ENCODE measurements at regions not wholly inside any gene's neighbourhood (a gene's known extent, or its start where the extent isn't known, plus 50 kb on each side); places are given as distances from the start of the nearest gene placed in this dataset.

DNA sequence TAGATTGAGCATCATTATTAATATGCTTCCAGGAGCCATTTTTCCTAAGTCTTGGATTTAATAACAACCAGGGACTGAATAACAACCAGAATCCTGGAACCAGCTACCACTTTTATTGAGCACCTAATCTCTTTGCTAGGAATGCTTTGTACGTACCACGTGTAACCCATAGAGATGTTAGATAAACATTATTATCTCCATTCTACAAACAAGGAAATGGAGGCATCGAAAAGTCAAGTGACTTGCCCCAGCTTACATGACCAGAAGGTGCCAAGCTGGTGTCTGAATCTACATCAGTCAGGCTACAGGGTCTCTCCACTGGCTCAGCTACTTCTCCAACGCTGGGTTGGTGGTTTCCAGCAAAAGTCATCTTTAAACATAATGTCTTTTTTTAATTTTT is 256.1 kb upstream of the ANKRD55 start:
- H3K79me2 ChIP-seq (ENCODE audit: insufficient read depth, low read length) = no peaks in the 10 kb centered on the region
- FAIRE-seq = no peak
- 38% methylated on average over 4 of the region's 4 CpGs for WGBS (ENCODE audit: low lambda C conversion rate)
- H3K27me3 ChIP-seq (ENCODE audit: control insufficient read depth in 1 of 2, insufficient read depth in 2 of 2, low read length in 2 of 2) = no peaks in the 10 kb centered on the region
- in situ Hi-C loops (cut with HindIII; ENCODE audit: extremely low pct_ligation_motif_present, low pct_unique_long_range_greater_than_20kb) = loop anchor here (10.0 to 25.0 kb wide), 2 partner anchors 134 to 348 kb away; no protein-coding TSS in a partner anchor
- intact Hi-C loops (cut with micrococcal nuclease; ENCODE audit: unreplicated experiment) = loop anchor here (10.0 kb wide), 1 partner anchor 186 kb away; no protein-coding TSS in a partner anchor
- no peak for ATAC-seq
- no TSS peak for BruUV-seq (replicated peaks)
- H3K4me2 ChIP-seq (ENCODE audit: low read depth, low read length) = no peak overlapping the region
- no peaks in the 10 kb centered on the region for H3K36me3 ChIP-seq (replicated peaks in 1 of 2; ENCODE audit: control insufficient read depth in 1 of 2, insufficient read depth in 2 of 2, low read length in 2 of 2)
- no peak for DNase-seq (ENCODE audit: low spot score)
- no peaks in the 10 kb centered on the region for H4K20me1 ChIP-seq (ENCODE audit: insufficient read depth, low read length)
- ChIA-PET POLR2A (interaction anchor here (2.0 kb wide), 1 partner anchor 9 kb away, joined by 5 read pairs; no protein-coding TSS in a partner anchor), CTCF (ENCODE audit: low intra/inter-chr PET ratio, low total read pairs) (no interaction called here)
- H3K9ac ChIP-seq (ENCODE audit: insufficient read depth, low read depth, low read length) = no peak overlapping the region
- no peak overlapping the region for H2AFZ ChIP-seq (ENCODE audit: low read length)
- no peak overlapping the region for H3K4me3 ChIP-seq (replicated peaks in 1 of 3; ENCODE audit: insufficient read depth in 1 of 3, low read depth in 2 of 3, low read length in 3 of 3)
- H3K9me3 ChIP-seq (ENCODE audit: low read length) = peaks cover 9% of the 10 kb centered on the region; the same call in 1 of the 2 replicates
- peaks cover 38% of the 10 kb centered on the region for H3K4me1 ChIP-seq (ENCODE audit: insufficient read depth, low read length)
- no peak overlapping the region for H3K27ac ChIP-seq (ENCODE audit: extremely low read length, insufficient read depth, low read length)
- TF ChIP-seq, protein P1, sequence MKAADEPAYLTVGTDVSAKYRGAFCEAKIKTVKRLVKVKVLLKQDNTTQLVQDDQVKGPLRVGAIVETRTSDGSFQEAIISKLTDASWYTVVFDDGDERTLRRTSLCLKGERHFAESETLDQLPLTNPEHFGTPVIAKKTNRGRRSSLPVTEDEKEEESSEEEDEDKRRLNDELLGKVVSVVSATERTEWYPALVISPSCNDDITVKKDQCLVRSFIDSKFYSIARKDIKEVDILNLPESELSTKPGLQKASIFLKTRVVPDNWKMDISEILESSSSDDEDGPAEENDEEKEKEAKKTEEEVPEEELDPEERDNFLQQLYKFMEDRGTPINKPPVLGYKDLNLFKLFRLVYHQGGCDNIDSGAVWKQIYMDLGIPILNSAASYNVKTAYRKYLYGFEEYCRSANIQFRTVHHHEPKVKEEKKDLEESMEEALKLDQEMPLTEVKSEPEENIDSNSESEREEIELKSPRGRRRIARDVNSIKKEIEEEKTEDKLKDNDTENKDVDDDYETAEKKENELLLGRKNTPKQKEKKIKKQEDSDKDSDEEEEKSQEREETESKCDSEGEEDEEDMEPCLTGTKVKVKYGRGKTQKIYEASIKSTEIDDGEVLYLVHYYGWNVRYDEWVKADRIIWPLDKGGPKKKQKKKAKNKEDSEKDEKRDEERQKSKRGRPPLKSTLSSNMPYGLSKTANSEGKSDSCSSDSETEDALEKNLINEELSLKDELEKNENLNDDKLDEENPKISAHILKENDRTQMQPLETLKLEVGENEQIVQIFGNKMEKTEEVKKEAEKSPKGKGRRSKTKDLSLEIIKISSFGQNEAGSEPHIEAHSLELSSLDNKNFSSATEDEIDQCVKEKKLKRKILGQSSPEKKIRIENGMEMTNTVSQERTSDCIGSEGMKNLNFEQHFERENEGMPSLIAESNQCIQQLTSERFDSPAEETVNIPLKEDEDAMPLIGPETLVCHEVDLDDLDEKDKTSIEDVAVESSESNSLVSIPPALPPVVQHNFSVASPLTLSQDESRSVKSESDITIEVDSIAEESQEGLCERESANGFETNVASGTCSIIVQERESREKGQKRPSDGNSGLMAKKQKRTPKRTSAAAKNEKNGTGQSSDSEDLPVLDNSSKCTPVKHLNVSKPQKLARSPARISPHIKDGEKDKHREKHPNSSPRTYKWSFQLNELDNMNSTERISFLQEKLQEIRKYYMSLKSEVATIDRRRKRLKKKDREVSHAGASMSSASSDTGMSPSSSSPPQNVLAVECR (CRISPR knock-in tag; IDR thresholded peaks at IDR 0.05; ENCODE audit: borderline replicate concordance) = no peak
- TF ChIP-seq, protein P2, sequence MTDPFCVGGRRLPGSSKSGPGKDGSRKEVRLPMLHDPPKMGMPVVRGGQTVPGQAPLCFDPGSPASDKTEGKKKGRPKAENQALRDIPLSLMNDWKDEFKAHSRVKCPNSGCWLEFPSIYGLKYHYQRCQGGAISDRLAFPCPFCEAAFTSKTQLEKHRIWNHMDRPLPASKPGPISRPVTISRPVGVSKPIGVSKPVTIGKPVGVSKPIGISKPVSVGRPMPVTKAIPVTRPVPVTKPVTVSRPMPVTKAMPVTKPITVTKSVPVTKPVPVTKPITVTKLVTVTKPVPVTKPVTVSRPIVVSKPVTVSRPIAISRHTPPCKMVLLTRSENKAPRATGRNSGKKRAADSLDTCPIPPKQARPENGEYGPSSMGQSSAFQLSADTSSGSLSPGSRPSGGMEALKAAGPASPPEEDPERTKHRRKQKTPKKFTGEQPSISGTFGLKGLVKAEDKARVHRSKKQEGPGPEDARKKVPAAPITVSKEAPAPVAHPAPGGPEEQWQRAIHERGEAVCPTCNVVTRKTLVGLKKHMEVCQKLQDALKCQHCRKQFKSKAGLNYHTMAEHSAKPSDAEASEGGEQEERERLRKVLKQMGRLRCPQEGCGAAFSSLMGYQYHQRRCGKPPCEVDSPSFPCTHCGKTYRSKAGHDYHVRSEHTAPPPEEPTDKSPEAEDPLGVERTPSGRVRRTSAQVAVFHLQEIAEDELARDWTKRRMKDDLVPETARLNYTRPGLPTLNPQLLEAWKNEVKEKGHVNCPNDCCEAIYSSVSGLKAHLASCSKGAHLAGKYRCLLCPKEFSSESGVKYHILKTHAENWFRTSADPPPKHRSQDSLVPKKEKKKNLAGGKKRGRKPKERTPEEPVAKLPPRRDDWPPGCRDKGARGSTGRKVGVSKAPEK (CRISPR knock-in tag; IDR thresholded peaks at IDR 0.05; ENCODE audit: borderline replicate concordance) = no peak
- TF ChIP-seq ZNF136 (CRISPR knock-in tag; IDR thresholded peaks at IDR 0.05; ENCODE audit: low read depth) (no peak), ZZZ3 (CRISPR knock-in tag; IDR thresholded peaks at IDR 0.05; ENCODE audit: borderline replicate concordance) (no peak), RARG (CRISPR knock-in tag; IDR thresholded peaks at IDR 0.05; ENCODE audit: low read depth) (no peak), SETDB1 (CRISPR knock-in tag; IDR thresholded peaks at IDR 0.05; ENCODE audit: borderline replicate concordance) (no peak), GTF2F1 (IDR thresholded peaks at IDR 0.05; ENCODE audit: low read length) (no peak), YEATS2 (CRISPR knock-in tag; IDR thresholded peaks at IDR 0.05; ENCODE audit: borderline replicate concordance) (no peak), ZNF225 (CRISPR knock-in tag; IDR thresholded peaks at IDR 0.05) (no peak), ZNF329 (CRISPR knock-in tag; IDR thresholded peaks at IDR 0.05; ENCODE audit: low read depth) (no peak), ZSCAN31 (CRISPR knock-in tag; IDR thresholded peaks at IDR 0.05; ENCODE audit: low read depth) (no peak), ZNF737 (CRISPR knock-in tag; IDR thresholded peaks at IDR 0.05; ENCODE audit: borderline replicate concordance) (no peak)
- TF ChIP-seq, protein P3, sequence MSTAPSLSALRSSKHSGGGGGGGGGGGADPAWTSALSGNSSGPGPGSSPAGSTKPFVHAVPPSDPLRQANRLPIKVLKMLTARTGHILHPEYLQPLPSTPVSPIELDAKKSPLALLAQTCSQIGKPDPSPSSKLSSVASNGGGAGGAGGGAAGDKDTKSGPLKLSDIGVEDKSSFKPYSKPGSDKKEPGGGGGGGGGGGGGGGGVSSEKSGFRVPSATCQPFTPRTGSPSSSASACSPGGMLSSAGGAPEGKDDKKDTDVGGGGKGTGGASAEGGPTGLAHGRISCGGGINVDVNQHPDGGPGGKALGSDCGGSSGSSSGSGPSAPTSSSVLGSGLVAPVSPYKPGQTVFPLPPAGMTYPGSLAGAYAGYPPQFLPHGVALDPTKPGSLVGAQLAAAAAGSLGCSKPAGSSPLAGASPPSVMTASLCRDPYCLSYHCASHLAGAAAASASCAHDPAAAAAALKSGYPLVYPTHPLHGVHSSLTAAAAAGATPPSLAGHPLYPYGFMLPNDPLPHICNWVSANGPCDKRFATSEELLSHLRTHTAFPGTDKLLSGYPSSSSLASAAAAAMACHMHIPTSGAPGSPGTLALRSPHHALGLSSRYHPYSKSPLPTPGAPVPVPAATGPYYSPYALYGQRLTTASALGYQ (CRISPR knock-in tag; IDR thresholded peaks at IDR 0.05) = no peak
- TF ChIP-seq, protein P4, sequence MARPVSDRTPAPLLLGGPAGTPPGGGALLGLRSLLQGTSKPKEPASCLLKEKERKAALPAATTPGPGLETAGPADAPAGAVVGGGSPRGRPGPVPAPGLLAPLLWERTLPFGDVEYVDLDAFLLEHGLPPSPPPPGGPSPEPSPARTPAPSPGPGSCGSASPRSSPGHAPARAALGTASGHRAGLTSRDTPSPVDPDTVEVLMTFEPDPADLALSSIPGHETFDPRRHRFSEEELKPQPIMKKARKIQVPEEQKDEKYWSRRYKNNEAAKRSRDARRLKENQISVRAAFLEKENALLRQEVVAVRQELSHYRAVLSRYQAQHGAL (CRISPR knock-in tag; IDR thresholded peaks at IDR 0.05; ENCODE audit: not compliant biosample characterization) = no peak
- TF ChIP-seq, protein P5, sequence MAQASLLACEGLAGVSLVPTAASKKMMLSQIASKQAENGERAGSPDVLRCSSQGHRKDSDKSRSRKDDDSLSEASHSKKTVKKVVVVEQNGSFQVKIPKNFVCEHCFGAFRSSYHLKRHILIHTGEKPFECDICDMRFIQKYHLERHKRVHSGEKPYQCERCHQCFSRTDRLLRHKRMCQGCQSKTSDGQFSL (CRISPR knock-in tag; IDR thresholded peaks at IDR 0.05) = no peak

All from HepG2 (cell line).